HepG2 (cell line): ENCODE measurements at regions not wholly inside any gene's neighbourhood (a gene's known extent, or its start where the extent isn't known, plus 50 kb on each side); places are given as distances from the start of the nearest gene placed in this dataset.
A peak's percentile ranks its signal among the peaks of the same experiment; 100 is the strongest.

Experiments used
- ERF ChIP-seq: IDR thresholded peaks from 2 replicates; pipeline ENCODE4 v1.6.1; 2018; ENCODE audit warnings: missing biosample characterization, missing genetic modification reagents
- ETS1 ChIP-seq: sonication (generic); formaldehyde crosslinking; IDR thresholded peaks from 2 replicates; pipeline ENCODE4 v1.4.0; 2020; ENCODE audit warnings: missing genetic modification reagents
- GPBP1L1 ChIP-seq: sonication (generic); formaldehyde crosslinking; IDR thresholded peaks from 2 replicates; pipeline ENCODE4 v1.5.0; 2020; ENCODE audit warnings: mild to moderate bottlenecking, missing genetic modification reagents
- JARID2 ChIP-seq: sonication (generic); formaldehyde crosslinking; IDR thresholded peaks from 2 replicates; pipeline ENCODE4 v1.8.1; 2023; ENCODE audit warnings: missing genetic modification reagents, inconsistent platforms; ENCODE audit not compliant: insufficient replicate concordance
- KDM3A ChIP-seq: IDR thresholded peaks from 2 replicates; pipeline ENCODE4 v1.6.1; 2018; ENCODE audit warnings: low read depth, missing compliant biosample characterization
- NAIF1 ChIP-seq: sonication (generic); formaldehyde crosslinking; IDR thresholded peaks from 2 replicates; pipeline ENCODE4 v1.5.0; 2020; ENCODE audit warnings: mild to moderate bottlenecking, missing genetic modification reagents, borderline replicate concordance
- NFE2L1 ChIP-seq: sonication (generic); formaldehyde crosslinking; IDR thresholded peaks from 2 replicates; pipeline ENCODE4 v1.4.0; 2020; ENCODE audit warnings: missing genetic modification reagents, mild to moderate bottlenecking, borderline replicate concordance
- SSRP1 ChIP-seq: IDR thresholded peaks from 2 replicates; pipeline ENCODE4 v1.6.1; 2016; ENCODE audit warnings: control low read depth
- ZBTB20 ChIP-seq: sonication (generic); formaldehyde crosslinking; IDR thresholded peaks from 2 replicates; pipeline ENCODE4 v1.8.1; 2023; ENCODE audit warnings: missing genetic modification reagents, low read depth, mild to moderate bottlenecking, borderline replicate concordance
- ZFP36 ChIP-seq: fragments of 150-350 bp; IDR thresholded peaks from 2 replicates; pipeline ENCODE4 v1.6.1; 2018; ENCODE audit warnings: borderline replicate concordance, low read length, low read depth; ENCODE audit not compliant: partially characterized antibody
- ZNF235 ChIP-seq: sonication (generic); formaldehyde crosslinking; IDR thresholded peaks from 2 replicates; pipeline ENCODE4 v1.8.1; 2023; ENCODE audit warnings: mild to moderate bottlenecking, missing genetic modification reagents, borderline replicate concordance
- ZNF7 ChIP-seq: IDR thresholded peaks from 2 replicates; pipeline ENCODE4 v1.6.1; 2016; ENCODE audit warnings: missing biosample characterization, missing genetic modification reagents
- ZSCAN12 ChIP-seq: sonication (generic); formaldehyde crosslinking; IDR thresholded peaks from 2 replicates; pipeline ENCODE4 v1.9.0; 2021; ENCODE audit warnings: mild to moderate bottlenecking, missing genetic modification reagents
- TF ChIP-seq, protein P1 (sequence below): sonication (generic); formaldehyde crosslinking; IDR thresholded peaks from 2 replicates; pipeline ENCODE4 v1.5.1; 2020; ENCODE audit warnings: mild to moderate bottlenecking, missing genetic modification reagents, borderline replicate concordance
- TF ChIP-seq, protein P2 (sequence below): sonication (generic); formaldehyde crosslinking; IDR thresholded peaks from 2 replicates; pipeline ENCODE4 v1.5.1; 2020; ENCODE audit warnings: missing genetic modification reagents, mild to moderate bottlenecking, borderline replicate concordance

DNA sequence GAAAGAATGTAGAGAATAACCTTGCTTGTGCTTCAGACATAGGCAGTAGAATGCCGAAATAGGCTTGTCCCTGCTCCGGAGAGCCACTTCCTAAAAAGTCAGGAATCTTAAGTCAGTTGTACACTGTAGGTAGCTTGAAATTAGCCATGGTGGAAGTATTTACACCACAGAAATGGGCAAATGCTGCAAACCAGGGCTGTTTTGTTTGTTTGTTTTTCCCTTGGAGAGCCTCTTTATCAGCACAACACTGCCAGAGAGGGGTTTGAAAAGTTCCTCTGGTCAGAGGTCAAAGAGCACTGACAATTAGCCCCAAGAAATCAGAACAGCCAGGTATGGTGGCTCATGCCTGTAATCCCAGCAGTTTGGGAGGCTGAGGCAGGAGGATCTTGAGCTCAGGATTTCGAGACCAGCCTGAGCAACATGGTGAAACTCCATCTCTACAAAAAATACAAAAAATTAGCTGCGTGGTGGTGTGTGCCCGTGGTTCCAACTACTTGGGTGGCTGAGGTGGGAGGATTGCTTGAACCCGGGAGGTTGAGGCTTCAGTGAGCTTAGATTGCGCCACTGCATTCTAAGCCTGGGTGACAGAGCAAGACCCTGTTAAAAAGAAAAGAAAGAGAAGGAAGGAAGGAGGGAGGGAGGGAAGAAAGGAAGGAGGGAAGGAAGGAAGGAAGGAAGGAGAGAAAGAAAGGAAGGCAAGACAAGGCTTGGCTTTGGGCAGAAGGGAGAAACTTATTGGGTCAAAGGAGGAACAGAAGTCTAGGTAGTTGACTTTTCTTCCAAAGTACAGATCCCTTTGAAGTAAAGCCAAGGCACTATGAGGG is 61.0 kb upstream of the ZMYND8 start (continued):
- TF ChIP-seq, protein P1, sequence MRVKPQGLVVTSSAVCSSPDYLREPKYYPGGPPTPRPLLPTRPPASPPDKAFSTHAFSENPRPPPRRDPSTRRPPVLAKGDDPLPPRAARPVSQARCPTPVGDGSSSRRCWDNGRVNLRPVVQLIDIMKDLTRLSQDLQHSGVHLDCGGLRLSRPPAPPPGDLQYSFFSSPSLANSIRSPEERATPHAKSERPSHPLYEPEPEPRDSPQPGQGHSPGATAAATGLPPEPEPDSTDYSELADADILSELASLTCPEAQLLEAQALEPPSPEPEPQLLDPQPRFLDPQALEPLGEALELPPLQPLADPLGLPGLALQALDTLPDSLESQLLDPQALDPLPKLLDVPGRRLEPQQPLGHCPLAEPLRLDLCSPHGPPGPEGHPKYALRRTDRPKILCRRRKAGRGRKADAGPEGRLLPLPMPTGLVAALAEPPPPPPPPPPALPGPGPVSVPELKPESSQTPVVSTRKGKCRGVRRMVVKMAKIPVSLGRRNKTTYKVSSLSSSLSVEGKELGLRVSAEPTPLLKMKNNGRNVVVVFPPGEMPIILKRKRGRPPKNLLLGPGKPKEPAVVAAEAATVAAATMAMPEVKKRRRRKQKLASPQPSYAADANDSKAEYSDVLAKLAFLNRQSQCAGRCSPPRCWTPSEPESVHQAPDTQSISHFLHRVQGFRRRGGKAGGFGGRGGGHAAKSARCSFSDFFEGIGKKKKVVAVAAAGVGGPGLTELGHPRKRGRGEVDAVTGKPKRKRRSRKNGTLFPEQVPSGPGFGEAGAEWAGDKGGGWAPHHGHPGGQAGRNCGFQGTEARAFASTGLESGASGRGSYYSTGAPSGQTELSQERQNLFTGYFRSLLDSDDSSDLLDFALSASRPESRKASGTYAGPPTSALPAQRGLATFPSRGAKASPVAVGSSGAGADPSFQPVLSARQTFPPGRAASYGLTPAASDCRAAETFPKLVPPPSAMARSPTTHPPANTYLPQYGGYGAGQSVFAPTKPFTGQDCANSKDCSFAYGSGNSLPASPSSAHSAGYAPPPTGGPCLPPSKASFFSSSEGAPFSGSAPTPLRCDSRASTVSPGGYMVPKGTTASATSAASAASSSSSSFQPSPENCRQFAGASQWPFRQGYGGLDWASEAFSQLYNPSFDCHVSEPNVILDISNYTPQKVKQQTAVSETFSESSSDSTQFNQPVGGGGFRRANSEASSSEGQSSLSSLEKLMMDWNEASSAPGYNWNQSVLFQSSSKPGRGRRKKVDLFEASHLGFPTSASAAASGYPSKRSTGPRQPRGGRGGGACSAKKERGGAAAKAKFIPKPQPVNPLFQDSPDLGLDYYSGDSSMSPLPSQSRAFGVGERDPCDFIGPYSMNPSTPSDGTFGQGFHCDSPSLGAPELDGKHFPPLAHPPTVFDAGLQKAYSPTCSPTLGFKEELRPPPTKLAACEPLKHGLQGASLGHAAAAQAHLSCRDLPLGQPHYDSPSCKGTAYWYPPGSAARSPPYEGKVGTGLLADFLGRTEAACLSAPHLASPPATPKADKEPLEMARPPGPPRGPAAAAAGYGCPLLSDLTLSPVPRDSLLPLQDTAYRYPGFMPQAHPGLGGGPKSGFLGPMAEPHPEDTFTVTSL (CRISPR knock-in tag), result peak; percentile 93
- TF ChIP-seq GPBP1L1 (no peak), KDM3A (CRISPR knock-in tag) (0 out of 2 replicates have a peak, but pooled peaks have one; percentile 33), ERF (CRISPR knock-in tag) (0 out of 2 replicates have a peak, but pooled peaks have one; percentile 37), NAIF1 (no peak), ZFP36 (no peak), JARID2 (CRISPR knock-in tag) (no peak), ETS1 (CRISPR knock-in tag) (no peak), ZNF235 (CRISPR knock-in tag) (no peak), NFE2L1 (no peak), ZNF7 (CRISPR knock-in tag) (no peak), SSRP1 (0 out of 2 replicates have a peak, but pooled peaks have one; percentile 43), ZSCAN12 (CRISPR knock-in tag) (no peak), ZBTB20 (0 out of 2 replicates have a peak, but pooled peaks have one; percentile 50)
- TF ChIP-seq, protein P2, sequence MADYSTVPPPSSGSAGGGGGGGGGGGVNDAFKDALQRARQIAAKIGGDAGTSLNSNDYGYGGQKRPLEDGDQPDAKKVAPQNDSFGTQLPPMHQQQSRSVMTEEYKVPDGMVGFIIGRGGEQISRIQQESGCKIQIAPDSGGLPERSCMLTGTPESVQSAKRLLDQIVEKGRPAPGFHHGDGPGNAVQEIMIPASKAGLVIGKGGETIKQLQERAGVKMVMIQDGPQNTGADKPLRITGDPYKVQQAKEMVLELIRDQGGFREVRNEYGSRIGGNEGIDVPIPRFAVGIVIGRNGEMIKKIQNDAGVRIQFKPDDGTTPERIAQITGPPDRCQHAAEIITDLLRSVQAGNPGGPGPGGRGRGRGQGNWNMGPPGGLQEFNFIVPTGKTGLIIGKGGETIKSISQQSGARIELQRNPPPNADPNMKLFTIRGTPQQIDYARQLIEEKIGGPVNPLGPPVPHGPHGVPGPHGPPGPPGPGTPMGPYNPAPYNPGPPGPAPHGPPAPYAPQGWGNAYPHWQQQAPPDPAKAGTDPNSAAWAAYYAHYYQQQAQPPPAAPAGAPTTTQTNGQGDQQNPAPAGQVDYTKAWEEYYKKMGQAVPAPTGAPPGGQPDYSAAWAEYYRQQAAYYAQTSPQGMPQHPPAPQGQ (CRISPR knock-in tag), result no peak
